Suppressor macrophage treated with lipopolysaccharide for 4 hours (primary cell): ENCODE measurements at regions not wholly inside any gene's neighbourhood (a gene's known extent, or its start where the extent isn't known, plus 50 kb on each side); places are given as distances from the start of the nearest gene placed in this dataset.

ENCODE experiments used
- DNase-seq: peaks from one replicate; pipeline ENCODE4 v3.0.0-alpha.2; 2020

DNA sequence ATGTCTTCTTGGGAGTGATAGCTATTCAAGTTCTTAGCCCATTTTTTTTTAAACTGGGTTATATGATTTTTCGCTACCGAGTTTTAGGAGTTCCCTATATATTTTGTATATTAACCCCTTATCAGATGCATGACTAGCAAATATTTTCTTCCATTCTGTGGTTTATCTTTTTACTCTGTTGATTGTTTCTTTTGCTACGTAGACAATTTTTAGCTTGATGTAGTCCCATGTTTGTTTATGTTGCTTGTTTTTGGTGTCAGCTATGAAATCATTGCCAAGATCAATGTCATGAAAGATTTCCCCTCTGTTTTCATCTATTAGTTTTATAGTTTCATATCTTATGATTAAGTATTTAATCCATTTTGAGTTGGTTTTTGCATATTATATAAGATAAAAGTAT is 480.5 kb downstream of the CDH11 start:
- no peak for DNase-seq

DNA sequence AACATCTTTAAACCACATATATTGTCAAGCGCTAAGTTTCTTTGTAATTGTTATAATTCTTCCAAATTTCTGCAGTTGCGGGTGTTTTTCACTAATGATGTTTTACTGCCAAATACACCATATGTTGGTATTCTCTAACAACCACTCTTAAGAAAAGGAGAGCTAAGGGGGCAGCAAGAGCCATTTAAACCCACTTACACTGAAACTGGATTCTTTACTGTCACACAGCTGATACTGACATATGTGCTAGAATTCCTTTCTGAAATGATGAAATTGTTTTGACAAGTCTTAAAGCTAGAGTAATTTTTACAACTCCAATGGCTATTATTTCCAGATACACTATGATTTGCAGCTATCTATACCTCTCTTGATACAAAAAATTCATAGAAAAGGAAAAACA is 483.1 kb downstream of the CDH11 start:
- DNase-seq, result no peak

DNA sequence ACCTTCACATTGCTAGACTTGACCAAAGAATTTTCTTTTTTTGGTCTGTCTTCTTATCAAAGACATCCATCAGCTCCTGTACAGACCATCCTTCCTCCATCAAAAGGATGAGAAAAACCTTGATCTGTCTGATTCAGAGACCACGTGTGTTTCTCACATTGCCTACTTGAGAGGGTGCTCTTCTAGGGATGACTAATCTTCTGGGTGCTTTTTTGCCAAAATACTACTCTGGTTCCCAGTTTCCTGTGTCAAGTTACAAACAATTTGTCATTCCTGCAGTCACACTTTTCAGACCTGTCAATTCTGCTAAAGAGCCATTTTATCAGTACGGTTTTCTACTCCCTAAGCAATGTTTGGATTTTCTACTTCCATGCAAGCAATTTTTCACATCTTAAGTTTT is 492.2 kb downstream of the CDH11 start:
- DNase-seq, result no peak

DNA sequence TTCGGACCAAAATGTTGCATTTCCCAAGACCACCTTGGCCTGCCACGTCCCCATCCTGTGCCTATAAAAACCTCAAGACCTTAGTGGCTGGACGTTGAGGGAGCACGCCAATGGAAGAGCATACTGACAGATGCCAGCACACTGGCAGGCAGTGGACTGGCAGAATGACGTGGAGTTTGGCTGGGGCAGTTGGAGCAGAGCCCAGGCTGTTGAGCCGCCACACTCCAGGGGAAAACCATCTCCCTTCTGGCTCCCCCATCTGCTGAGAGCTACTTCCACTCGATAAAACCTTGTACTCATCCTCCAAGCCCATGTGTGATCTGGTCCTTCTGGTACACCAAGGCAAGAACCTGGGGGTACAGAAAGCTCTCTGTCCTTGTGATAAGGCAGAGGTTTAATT is 494.1 kb downstream of the CDH11 start:
- DNase-seq, result no peak

DNA sequence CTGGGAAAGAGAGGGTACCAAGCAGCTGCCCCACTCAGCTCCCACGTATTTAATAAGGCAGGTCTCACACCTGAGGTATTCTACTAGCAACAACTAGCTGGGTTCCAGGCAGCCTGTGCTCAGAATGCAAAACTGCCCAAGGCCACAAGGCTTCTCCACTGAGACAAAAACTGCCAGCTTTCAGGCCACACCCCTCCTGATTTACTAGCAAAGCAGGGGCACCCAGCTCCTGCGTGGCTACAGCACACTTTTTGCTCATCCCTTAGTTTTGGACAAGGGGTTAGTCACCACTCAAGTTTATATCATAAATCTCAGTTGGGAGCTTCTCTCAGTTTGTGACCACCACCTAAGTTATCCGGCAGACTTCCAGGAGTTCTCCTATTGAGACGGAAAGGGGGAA is 494.6 kb downstream of the CDH11 start:
- DNase-seq, result no peak

DNA sequence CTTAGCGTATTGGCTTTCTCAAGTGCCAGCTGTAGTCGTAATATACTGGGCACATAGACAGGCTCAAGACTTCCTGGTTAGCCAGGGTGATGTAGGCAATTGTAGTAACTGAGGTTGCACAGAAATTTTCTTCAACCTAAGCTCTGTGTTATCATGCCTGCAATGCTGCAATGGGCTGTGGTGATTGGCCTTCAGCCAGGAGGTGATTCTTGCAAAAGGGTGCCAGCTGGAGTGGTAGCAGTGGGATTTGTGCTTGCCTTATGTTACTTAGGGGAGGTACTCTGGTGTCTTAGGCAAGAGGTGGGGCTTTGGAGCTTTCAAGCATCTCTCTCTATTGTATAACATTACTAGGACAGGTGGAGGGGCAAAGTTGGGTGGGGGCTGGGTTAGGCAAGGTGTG is 495.1 kb downstream of the CDH11 start:
- DNase-seq, result no peak

DNA sequence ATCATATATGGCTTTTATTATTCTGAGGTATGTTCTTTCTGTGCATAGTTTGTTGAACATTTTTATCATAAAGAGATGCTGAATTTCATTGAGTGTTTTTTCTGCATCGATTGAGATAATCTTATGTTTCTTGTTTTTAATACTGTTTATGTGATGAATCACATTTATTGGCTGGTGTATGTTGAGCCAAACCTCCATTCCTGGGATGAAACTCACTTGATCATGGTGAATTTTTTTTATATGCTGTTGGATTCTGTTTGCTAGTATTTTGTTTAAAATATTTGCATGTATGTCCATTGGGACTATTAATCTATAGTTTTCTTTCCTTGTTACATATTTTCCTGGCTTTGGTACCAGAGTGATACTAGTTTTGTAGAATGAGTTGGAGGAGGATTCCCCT is 500.2 kb downstream of the CDH11 start:
- no peak for DNase-seq

DNA sequence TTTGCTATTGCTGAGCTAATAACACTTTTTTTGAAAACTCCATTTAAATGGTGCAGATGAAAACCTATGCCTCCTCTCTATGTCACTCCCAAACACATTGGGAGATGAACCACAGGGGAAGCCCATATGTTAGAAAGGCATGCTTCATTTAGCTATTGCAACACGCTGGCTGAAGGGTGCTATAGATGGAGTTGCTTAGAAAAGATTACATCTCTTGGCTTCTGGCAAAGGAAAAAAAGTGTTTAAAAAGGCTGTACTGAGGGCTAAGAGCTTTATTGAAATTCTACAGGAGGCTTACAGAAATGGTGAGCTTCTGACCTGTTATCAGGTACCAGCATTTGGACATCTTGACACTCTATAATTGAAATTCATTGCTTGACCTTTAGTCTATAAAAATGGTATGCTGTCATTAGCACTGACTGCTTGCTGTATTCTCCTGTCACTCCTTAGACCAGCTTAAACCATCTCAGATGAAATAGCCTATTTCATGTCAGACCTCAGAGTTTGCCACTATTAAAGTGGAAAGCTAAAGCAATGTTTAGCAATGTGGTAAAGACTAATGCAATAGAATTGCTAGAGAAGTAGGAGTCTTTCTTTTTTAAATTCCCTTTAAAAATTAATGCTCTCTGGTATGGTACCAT is 503.9 kb downstream of the CDH11 start:
- no peak for DNase-seq

DNA sequence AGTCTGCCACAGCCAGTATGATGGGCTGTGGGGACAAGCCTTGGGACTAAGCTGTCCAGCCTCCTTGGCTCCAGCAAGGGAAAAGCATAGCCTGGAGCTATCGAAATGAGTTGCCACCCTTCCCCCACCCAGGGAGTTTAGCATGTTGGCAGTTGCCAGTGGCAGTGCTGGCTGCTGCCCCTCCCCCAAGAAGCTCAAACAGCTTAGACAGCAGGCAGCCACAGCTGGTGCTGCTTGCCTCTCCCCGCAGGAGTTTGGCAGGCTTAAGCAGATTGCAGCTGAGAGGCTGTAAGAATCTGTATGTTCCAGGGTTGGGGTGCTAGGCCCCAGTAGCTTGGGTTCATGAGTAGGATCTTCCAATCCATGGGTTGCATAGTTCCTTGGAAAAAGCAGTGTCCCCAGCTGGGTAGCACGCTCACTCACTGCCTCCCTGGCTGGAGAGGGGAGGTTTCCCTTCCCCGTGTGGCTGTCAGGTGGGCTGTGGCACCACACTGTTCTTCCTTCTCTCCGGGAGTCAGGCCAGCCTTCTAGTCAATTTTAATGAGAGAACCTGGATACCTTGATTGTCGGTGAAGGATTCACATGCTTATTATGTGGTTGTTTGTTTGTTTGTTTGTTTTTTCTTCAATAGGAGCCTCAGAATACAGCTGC is 506.1 kb downstream of the CDH11 start:
- DNase-seq, result no peak

DNA sequence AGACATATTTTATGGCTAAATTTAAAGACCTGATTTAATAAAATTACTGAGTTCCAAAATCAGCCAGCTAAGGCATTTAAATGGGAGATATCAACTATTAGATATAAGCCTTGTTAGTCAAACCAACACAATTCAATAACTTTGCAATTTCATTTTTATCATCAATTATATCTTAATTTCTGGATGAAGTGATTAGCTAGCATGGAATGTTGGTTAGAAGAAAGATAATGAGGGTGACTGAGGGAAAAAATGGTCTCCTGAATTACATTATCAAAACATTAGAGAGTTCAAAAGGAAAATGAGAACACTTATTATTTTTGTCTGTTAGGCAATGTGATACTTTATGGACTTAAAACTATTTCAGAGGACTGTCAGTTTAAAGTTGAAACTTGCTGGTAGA is 525.7 kb downstream of the CDH11 start:
- no peak for DNase-seq

DNA sequence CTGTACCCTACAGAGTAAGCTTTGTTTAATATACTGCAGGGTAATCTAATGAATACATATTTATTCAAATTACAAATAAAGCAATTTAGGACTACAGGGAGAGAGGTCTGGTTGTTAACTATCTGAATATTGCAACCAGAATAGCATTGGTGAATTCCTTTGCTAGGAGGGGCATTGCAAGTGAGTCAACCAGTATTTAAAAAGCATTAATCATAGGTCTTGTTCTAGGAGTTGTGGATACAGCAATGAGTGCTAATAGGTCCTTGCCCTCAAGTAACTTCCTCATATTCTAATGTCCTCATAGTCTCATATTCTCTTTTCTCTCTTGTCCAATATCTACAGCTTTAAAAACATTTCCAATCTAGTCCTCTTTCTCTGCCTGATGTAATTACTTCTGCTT is 531.4 kb downstream of the CDH11 start:
- DNase-seq, result no peak

DNA sequence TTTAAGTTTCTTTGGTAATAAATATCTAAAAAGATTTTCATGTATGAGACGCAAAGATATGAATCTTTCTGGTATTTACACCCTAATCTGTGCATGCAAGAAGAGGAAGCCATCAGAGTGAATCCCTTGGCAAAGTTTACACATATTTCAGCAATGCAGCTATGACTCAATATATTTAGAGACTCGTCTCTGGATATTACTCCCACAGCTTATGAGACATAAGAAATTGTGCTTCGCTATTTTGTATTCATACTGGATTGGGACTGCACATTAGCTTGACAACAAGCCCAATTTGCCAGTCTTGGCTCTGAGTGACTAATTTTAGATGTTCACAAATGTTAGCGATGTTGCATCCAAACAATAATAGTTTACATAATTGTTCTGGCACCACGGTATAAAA is 532.0 kb downstream of the CDH11 start:
- DNase-seq, result no peak

DNA sequence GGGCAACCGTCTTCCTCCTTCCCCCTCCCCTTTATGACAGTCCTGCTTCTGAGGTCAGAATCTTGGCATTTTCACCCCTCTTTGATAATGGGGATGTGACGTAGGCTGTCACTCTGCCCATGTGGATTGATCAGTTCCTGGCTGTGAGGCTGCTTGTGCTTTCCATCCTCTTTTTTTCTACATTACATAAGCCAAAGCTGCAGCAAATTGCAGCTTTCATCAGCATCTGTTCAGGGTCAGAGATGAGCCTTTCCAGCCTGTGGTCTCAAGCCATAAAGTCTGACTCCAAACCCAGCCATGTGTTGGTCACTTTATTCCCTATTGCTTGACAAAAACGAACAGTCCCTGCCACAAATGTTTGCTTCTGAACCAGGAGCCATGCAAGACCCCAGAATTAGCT is 535.1 kb downstream of the CDH11 start:
- DNase-seq, result no peak

DNA sequence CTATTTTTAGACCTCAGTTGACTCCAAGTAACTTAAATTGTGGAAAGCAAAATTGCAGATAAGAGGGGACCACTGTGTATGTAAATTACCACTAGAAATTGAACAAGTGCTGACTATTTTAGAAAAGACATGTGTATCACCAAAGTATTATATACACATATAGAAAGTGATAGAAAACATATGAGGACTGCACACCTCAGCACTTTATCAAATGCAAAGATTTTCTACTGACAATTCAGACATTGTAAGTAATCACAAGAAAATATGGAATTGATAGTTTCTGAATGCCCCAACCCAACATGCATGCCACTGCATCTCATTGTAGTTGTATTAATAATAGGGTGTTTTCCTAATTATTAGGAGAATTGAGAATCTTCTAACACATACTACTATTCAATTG is 536.5 kb downstream of the CDH11 start:
- no peak for DNase-seq

DNA sequence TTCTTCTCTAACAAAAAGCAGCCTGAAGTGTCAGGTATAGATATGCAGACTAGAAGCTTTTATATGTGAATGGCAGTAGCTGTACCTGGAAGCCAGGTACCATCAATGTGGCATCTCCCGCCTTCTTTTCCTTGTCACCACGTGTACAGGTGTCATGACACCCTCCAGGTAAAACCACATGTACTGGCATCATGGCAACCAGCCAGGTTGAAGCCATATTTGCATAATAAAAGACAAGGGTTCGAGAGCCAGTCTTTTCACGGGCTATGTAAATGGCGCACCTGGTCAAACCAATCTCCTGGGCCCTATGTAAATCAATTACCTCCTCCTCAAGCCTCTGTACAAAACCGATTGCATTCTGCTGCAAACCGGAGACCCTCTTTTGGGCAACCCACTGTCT is 541.3 kb downstream of the CDH11 start:
- no peak for DNase-seq

DNA sequence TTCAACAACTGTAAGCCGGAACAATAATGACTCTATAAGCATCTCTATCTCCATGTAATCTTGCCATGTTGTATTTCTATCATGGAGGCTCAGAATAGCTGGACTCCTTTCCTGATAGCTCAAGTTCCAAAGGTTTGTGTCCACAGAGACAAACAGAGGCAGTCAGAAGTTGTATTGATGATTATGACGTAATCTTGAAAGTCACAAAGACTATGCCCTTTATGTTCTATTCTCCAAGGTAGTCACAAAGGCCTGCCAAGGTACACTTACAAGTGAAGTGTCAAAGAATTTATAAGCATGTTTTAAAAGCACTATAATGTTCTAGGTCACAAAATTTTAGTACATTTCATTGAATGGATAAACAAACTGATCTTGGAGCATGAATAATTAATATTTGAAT is 542.2 kb downstream of the CDH11 start:
- no peak for DNase-seq

DNA sequence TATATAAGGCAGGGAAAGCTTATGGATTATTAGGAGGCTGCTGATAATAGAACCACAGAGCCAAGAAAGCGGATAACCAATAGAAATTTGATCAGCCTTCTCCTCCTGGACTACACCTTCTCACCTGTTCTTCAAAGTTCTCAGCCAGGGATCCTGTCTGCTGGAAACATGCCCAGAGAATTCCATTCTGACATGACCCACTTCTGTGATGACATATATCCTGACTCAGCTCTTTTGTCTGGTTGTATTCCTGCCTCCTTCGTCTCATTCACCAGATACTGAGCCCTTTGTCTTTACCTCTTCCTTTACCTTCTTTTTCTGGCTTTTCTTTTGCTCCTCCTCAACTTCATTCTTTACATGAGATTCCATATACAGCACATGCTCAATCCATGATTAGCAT is 576.1 kb downstream of the CDH11 start:
- no peak for DNase-seq

DNA sequence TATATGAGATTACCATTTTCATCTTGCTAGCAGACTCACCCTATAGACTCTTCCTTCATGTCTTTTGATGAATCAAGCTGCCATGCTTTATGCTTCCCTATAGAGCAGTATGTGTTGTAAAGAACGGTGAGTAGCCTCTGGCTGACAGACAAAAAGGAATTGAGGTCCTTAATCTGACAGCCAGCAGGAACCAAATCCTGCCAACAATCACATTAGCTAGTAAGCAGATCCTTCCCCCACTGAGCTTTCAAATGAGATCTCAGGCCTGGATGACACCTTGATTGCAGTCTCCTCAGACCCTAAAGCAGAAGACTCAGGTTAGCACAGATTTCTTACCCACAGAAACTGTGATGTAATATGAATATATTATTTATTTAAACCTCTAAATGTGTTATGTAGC is 577.0 kb downstream of the CDH11 start:
- DNase-seq, result no peak

DNA sequence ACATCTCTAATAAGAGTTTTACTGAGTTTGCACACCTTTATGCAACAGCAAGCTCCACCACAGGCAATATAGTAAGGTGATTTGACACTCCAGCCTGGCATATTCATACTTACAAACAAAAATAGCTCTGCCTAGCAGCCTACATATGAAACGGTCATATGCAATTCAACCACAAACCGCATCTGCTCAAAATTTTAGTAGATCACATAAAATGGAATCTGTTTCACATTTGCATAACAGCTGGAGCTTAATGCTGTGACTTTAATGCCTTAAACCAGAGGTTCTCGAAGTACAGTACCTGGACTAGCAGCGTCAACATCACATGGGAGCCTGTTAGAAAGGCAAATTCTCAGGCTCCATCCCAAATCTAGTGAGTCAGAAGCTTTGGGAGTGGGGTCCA is 578.4 kb downstream of the CDH11 start:
- no peak for DNase-seq

DNA sequence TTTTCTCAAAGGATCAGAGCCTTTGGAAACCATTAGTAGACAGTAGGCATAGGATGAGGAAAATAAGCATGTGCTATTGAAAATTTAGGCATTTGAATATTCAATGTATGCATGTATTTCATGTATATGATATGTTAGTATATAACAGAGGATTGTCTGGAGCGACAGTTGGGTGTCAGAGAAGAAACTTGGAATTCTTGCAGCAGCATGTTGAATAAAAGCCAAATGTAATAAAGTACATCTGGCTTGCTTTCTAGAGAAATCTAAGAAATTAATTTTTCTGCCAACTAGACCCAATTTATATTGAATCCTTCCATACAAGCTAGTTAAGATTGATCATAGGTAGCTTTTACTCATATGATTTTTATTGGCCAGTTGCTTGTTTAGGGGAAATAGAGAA is 578.8 kb downstream of the CDH11 start:
- no peak for DNase-seq

DNA sequence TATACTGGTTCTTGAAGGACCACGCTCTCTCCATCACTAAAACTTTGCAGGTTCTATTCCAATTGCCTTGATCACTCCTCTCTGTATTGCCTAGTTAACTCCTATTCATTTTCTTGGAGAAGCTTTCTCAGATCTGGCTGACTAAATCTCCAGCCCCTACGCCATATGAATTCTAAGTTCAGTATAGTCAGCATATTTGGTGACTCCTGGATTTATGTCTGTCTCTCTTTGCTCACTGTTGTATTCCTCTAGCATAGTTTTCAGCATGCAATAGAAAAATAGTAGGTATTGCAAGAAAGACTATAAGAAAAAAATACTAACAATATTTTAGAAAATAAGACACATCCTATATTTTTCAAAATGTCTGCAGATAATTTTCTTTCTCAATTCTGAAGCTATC is 579.7 kb downstream of the CDH11 start:
- no peak for DNase-seq

DNA sequence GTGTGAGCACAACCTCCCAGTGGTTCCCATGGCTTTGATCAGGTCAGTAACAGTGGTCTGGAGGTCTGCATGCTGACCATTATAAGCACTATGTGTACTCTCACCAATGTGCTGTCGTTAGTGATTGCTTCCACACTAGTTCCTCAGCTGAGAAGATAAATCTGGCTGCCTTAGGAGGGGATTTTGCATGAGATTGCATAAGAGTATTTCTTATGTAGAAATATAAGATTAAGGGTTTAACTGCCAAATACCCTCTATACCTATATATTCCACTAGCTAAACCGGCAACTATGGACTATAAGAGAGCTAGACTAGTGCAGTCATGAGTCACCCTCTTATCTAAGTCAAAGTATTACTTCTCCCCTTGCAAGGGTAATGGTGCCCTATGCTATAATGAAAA is 580.2 kb downstream of the CDH11 start:
- no peak for DNase-seq

DNA sequence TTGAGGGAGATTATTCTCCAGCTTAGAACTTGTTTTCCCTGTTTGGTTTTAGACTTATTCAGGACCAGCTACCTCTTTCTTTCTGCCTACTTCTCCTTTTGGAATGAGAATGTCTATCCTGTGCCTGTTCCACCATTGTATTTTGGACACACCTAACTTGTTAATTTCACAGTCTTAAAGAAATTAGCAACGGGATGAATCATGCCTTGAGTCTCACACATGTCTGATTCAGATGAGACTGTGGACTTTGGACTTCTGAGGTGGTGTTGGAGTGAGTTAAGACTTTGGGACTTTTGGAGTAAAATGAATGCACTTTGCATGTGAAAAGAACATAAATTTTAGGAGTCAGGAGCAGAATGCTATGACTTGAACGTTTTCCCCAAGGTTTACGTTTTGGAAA is 581.4 kb downstream of the CDH11 start:
- DNase-seq, result no peak

DNA sequence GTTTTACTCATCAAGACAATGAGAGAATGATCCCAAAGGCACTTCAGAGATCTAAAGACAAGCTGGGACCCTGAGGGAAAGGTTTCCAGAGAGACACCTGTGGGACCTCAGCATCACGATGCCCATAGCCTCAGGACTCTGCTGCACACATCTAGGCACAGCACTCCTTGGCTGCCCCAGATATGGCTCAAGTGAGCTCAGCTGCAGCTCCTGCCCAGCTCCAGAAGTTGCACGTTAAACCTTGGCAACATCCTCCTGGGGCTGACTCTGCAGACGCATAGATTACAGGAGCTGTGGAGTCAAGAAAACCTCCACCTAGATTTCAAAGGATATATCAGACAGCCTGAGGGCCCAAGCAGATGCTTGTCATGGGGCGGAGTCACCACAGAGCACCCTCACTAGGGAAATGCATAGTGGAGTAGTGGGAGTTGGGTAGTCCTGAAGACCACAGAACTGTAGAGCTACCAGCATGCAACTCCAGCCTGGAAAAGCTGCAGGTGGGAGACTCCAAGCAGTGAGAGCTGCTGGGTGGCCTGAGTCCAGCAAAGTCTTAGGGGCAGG is 582.0 kb downstream of the CDH11 start:
- DNase-seq, result no peak

DNA sequence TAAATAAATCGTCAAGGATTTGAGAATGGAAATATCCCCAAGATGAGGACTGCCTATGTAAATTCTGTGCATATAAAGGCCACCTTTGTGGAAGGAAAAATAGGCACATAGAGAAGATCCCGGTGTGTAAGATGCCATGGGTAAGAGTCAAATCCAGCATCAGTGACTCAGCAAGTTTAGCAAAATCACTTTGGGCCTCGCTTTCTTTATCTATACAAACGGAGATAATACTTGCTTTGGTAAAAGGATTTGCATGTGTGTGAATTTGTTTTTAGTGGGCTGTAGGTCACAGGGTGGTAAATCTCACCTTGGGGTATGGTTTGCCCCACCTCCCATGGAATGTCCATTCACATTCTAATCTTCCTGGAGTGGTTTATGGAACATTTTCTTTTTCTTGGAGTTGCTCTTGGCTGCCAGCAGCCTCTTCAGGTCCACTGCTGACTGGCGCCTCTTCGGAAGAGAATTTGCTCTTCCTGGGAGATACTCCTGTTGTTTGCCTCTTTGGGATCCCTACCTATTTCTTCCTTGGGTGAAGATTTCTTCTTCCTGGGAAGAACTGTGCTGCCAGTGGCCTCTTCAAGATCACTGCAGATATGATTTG is 587.6 kb downstream of the CDH11 start:
- DNase-seq, result no peak
